CD4-positive, alpha-beta T cell treated with Interleukin-4 for 1 hour (primary cell): ENCODE measurements at regions not wholly inside any gene's neighbourhood (a gene's known extent, or its start where the extent isn't known, plus 50 kb on each side); places are given as distances from the start of the nearest gene placed in this dataset.

Experiments used
- DNase-seq, 2 donors: peaks; one replicate each; pipeline ENCODE4 v3.0.0-alpha.2; 2020 to 2022

- DNase-seq = no peak
Observed at GRCh38 chr16:50909831-50910735, 168.2 kb downstream of the CYLD start.

- no peak for DNase-seq
Observed at GRCh38 chr16:50908468-50908867, 166.6 kb downstream of the CYLD start.

GRCh38 chr16:50906454-50906853 lies 164.6 kb downstream of the CYLD start:
- DNase-seq = no peak

- DNase-seq = no peak
Observed at GRCh38 chr16:50902457-50902856, 160.6 kb downstream of the CYLD start.

GRCh38 chr16:50901062-50901461 lies 159.2 kb downstream of the CYLD start:
- DNase-seq = no peak

- no peak for DNase-seq
Observed at GRCh38 chr16:50900391-50900942, 158.6 kb downstream of the CYLD start.

GRCh38 chr16:50899951-50900350 lies 158.1 kb downstream of the CYLD start:
- DNase-seq = no peak

- no peak for DNase-seq
Observed at GRCh38 chr16:50889746-50890145, 147.9 kb downstream of the CYLD start.

GRCh38 chr16:50889276-50889675 lies 147.4 kb downstream of the CYLD start:
- no peak for DNase-seq

GRCh38 chr16:50888486-50889261 lies 146.8 kb downstream of the CYLD start:
- DNase-seq = no peak

- DNase-seq = no peak
Observed at GRCh38 chr16:50887500-50888298, 145.8 kb downstream of the CYLD start.

- DNase-seq = peak in 1 of 2 donors; percentile 8
Observed at GRCh38 chr16:50884066-50884860, 142.4 kb downstream of the CYLD start.

- no peak for DNase-seq
Observed at GRCh38 chr16:50881956-50882355, 140.1 kb downstream of the CYLD start.

GRCh38 chr16:50881331-50881830 lies 139.5 kb downstream of the CYLD start:
- no peak for DNase-seq

- no peak for DNase-seq
Observed at GRCh38 chr16:50880926-50881325, 139.0 kb downstream of the CYLD start.

GRCh38 chr16:50879873-50880695 lies 138.2 kb downstream of the CYLD start:
- DNase-seq = no peak

GRCh38 chr16:50878966-50879615 lies 137.2 kb downstream of the CYLD start:
- DNase-seq = no peak

- no peak for DNase-seq
Observed at GRCh38 chr16:50878536-50878935, 136.7 kb downstream of the CYLD start.

GRCh38 chr16:50876263-50876662 lies 134.4 kb downstream of the CYLD start:
- DNase-seq = no peak

GRCh38 chr16:50868577-50868976 lies 126.7 kb downstream of the CYLD start:
- DNase-seq = no peak
